ENCODE measurements at regions not wholly inside any gene's neighbourhood (a gene's known extent, or its start where the extent isn't known, plus 50 kb on each side); places are given as distances from the start of the nearest gene placed in this dataset.

DNA sequence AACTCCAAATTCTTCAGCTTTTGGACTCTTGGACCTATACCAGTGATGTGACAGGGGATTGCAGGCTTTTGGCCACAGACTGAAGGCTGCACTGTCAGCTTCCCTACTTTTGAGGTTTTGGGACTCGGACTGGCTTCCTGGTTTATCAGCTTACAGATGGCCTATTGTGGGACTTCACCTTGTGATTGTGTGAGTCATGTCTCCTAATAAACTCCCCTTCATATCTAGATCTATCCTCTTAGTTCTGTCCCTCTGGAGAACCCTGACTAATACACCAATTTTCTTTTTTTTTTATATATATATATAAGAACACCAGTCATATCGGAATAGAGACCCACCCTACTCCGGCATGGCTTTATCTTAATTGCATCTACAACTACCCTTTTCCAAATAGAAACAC is 166.8 kb downstream of the ETV1 start (continued):
- TF ChIP-seq, protein P1, sequence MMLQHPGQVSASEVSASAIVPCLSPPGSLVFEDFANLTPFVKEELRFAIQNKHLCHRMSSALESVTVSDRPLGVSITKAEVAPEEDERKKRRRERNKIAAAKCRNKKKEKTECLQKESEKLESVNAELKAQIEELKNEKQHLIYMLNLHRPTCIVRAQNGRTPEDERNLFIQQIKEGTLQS (IDR thresholded peaks at IDR 0.05), result no peak
- TF ChIP-seq JUND (IDR thresholded peaks at IDR 0.05), result no peak
- no peak for TF ChIP-seq FOSL1 (IDR thresholded peaks at IDR 0.05; ENCODE audit: low read depth)

DNA sequence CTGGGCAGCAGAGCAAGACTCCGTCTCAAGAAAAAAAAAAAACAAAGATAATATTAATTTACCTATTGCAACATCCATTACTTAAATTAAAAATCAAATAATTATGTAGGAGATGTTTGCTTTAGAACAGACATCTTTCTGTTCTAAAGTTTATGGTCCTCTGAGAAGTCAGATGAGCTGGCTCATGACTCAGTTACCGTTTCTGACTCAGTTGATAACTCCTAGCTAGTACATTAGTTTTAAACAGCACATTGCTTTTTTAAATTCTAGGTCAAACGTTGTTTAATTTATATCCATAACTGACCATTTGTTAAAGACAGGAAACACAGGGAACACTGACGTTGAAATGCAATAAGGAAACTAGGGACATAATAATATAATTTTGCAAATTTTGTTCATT is 162.7 kb downstream of the ETV1 start:
- POLR2A ChIA-PET, result no interaction called here
- no peak for ATAC-seq

More for the DNA sequence above, 162.7 kb downstream of the ETV1 start:
- H2AFZ ChIP-seq (ENCODE audit: low read depth, low read length, poor library complexity, severe bottlenecking), result no peak overlapping the region
- H3K27me3 ChIP-seq (ENCODE audit: insufficient read depth, low read length), result no peaks in the 10 kb centered on the region
- H3K9ac ChIP-seq (ENCODE audit: low read length), result no peak overlapping the region
- no peaks in the 10 kb centered on the region for H3K9me2 ChIP-seq (ENCODE audit: insufficient read depth)
- no peaks in the 10 kb centered on the region for H3K79me2 ChIP-seq (ENCODE audit: insufficient read depth, low read length)
- no peak for DNase-seq (ENCODE audit: low read depth, low spot score)
- H3K36me3 ChIP-seq (ENCODE audit: control insufficient read depth in 1 of 2, insufficient read depth in 2 of 2, low read length in 2 of 2), result no peaks in the 10 kb centered on the region
- intact Hi-C loops (cut with micrococcal nuclease), result no loop called here
- no peak overlapping the region for H3K4me2 ChIP-seq (ENCODE audit: low read length)
- no peak overlapping the region for H3K4me3 ChIP-seq (replicated peaks in 1 of 2; ENCODE audit: low read depth in 1 of 2, low read length in 2 of 2)
- no peaks in the 10 kb centered on the region for H4K20me1 ChIP-seq (ENCODE audit: insufficient read depth)
- H3K27ac ChIP-seq (ENCODE audit: low read depth, low read length), result no peak overlapping the region
- no TSS peak for BruUV-seq (replicated peaks)
- RAD21 ChIA-PET (ENCODE audit: low non-redundant PET in 1 of 2, low total read pairs in 2 of 2, uncharacterized antibody in 2 of 2, unreplicated experiment in 2 of 2), result no interaction called here
- CTCF ChIA-PET, result no interaction called here
- H3K9me3 ChIP-seq (ENCODE audit: control insufficient read depth in 1 of 2, insufficient read depth in 1 of 2, low read depth in 1 of 2, low read length in 2 of 2), result no peaks in the 10 kb centered on the region
- no peak for TF ChIP-seq SIN3A (IDR thresholded peaks at IDR 0.05; ENCODE audit: low read depth)
- no peak for TF ChIP-seq EGR1 (IDR thresholded peaks at IDR 0.05; ENCODE audit: low read depth)
- no peak for TF ChIP-seq CEBPB (IDR thresholded peaks at IDR 0.05; ENCODE audit: low read depth)
- TF ChIP-seq CTCF (IDR thresholded peaks at IDR 0.05 in 2 of 3, conservative IDR thresholded peaks at IDR 0.05 in 1 of 3; ENCODE audit: borderline replicate concordance in 1 of 3, insufficient read depth in 1 of 3, low read depth in 2 of 3, low read length in 2 of 3), result no peak
- TF ChIP-seq SRF (IDR thresholded peaks at IDR 0.05; ENCODE audit: low read depth), result no peak
- no peak for TF ChIP-seq ZBTB33 (IDR thresholded peaks at IDR 0.05; ENCODE audit: extremely low read depth, insufficient replicate concordance, low read length)
- TF ChIP-seq FOSL1 (IDR thresholded peaks at IDR 0.05; ENCODE audit: low read depth), result no peak
- TF ChIP-seq, protein P1 (IDR thresholded peaks at IDR 0.05), result no peak
- H3K4me1 ChIP-seq (ENCODE audit: control insufficient read depth in 1 of 2, insufficient read depth in 2 of 2, low read length in 2 of 2), result no peaks in the 10 kb centered on the region

Measured in HCT116 (cell line).